BLaER1 treated with 17β-estradiol and CSF1 and Interleukin-3, amounts not matched to agents 10 nM and 100 nM (cell line): ENCODE measurements at regions not wholly inside any gene's neighbourhood (a gene's known extent, or its start where the extent isn't known, plus 50 kb on each side); places are given as distances from the start of the nearest gene placed in this dataset.

Experiments used
- H3K27ac ChIP-seq, 11 experiments: shearing (Covaris generic); formaldehyde crosslinking; 2 replicates each; pipeline ENCODE4 v1.8.1; 2022
- H3K27me3 ChIP-seq, 11 experiments: shearing (Covaris generic); formaldehyde crosslinking; 2 replicates each; pipeline ENCODE4 v1.8.1; 2022
- H3K36me3 ChIP-seq, 11 experiments: shearing (Covaris generic); formaldehyde crosslinking; 2 replicates each; pipeline ENCODE4 v1.8.1; 2022
- H3K4me1 ChIP-seq, 10 experiments: shearing (Covaris generic); formaldehyde crosslinking; 2 replicates each; pipeline ENCODE4 v1.8.1; 2022
- H3K4me2 ChIP-seq, 11 experiments: shearing (Covaris generic); formaldehyde crosslinking; 2 replicates each; pipeline ENCODE4 v1.8.1; 2022
- H3K4me3 ChIP-seq, 10 experiments: shearing (Covaris generic); formaldehyde crosslinking; 2 replicates each; pipeline ENCODE4 v1.8.1; 2022
- H3K9ac ChIP-seq, 11 experiments: shearing (Covaris generic); formaldehyde crosslinking; 2 replicates each; pipeline ENCODE4 v1.8.1; 2022
- H3K9me3 ChIP-seq, 11 experiments: shearing (Covaris generic); formaldehyde crosslinking; replicated peaks in 1 of 11; 2 replicates each; pipeline ENCODE4 v1.8.1; 2022
- H4K20me1 ChIP-seq, 11 experiments: shearing (Covaris generic); formaldehyde crosslinking; 2 replicates each; pipeline ENCODE4 v1.8.1; 2022
- Cebpa-rat ChIP-seq, 11 experiments: shearing (Covaris generic); IDR thresholded peaks; 2 replicates each; pipeline ENCODE4 v1.8.1; 2022

DNA sequence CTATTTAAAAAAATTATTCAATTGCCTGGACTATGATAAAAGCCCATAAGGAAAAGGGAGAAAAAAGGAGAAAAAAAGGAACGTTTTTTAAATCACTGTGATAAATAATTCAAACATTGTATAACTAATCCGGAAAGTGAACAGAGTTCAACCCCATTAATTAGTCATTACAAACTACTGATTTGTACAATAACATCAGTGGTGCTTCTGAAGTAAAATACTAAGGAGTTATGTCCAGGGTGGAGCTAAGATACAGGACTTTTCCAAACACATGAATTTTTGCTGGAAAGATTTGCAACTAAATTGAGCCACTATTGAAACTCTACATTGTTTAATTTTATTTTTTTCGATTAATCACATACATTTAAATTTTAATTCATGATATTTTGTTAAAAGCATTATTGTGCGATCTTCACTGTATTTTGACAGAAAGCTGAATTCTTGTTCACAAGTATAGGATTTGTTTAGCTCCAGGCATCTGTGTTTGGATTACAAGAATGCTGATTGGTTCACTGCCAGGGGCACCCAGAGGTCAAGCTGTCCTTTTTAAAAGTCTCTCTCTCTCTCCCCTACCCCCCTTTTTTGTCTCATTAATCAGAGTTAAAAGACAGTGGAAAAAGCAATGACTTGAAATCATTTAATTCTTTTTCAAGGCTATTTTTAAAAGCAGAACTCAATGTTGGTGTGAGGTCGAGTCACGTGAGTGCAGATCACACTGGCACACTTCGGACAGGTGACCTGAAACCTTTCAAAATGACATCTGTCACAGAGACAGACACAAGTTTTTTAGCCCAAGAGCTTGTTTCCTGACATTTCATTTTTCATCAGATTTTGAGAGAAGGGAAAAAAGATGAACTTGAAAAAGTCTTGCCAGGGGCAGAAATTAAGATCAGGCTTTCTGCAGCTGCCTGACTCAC lies 387.3 kb downstream of the NR2F1-AS1 start:
- no peak for TF ChIP-seq Cebpa-rat (IDR thresholded peaks at IDR 0.05)
- Histone ChIP-seq H3K4me2 (peak overlapping the region in 8 of 11 experiments; percentile 36 to 84 (median 78); a peak in 15 of 22 replicates), H3K36me3 (no peaks in the 10 kb centered on the region), H3K4me1 (peaks cover 35 to 56% (median 50%) of the 10 kb centered on the region in 10 experiments), H3K27ac (no peak overlapping the region), H3K9ac (no peak overlapping the region), H3K27me3 (peaks cover 0 to 25% (median 0%) of the 10 kb centered on the region in 11 experiments; a peak in 7 of 22 replicates), H3K4me3 (no peak overlapping the region), H4K20me1 (no peaks in the 10 kb centered on the region), H3K9me3 (peaks cover 0 to 27% (median 12%) of the 10 kb centered on the region in 11 experiments; a peak in 15 of 22 replicates)

DNA sequence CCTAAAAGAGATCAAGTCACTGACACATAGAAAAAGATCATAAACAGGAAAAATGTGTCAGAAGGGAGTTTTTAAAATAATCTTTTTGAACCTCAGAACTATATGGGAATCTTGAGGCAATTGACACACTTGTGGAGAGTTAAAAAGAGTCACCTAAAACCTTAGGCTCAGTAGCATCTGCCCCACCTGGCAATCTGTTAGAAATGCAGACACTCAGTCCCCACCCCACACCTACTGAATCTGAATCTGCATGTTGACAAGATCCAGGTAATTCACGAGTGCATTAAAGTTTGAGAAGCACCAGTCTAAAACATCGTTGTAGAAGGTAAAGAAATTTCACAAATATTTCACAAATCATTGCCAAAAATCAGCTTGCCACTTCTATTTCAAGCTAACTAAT lies 388.3 kb downstream of the NR2F1-AS1 start:
- peak overlapping the region in 1 of 11 experiments; percentile 6; a peak in 1 of 22 replicates for H3K9ac ChIP-seq
- peaks cover 0 to 20% (median 12%) of the 10 kb centered on the region in 11 experiments; a peak in 15 of 22 replicates for H3K9me3 ChIP-seq
- H3K4me2 ChIP-seq: peak overlapping the region; percentile 52 to 84 (median 77); a peak in 21 of 22 replicates
- no peak for TF ChIP-seq Cebpa-rat (IDR thresholded peaks at IDR 0.05)
- peaks cover 35 to 56% (median 50%) of the 10 kb centered on the region in 10 experiments for H3K4me1 ChIP-seq
- H3K4me3 ChIP-seq: no peak overlapping the region; a peak in 1 of 20 replicates
- H4K20me1 ChIP-seq: no peaks in the 10 kb centered on the region
- peak overlapping the region in 3 of 11 experiments; percentile 11 to 46 (median 41); a peak in 3 of 22 replicates for H3K27ac ChIP-seq
- peaks cover 0 to 25% (median 0%) of the 10 kb centered on the region in 11 experiments; a peak in 7 of 22 replicates for H3K27me3 ChIP-seq
- H3K36me3 ChIP-seq: no peaks in the 10 kb centered on the region

DNA sequence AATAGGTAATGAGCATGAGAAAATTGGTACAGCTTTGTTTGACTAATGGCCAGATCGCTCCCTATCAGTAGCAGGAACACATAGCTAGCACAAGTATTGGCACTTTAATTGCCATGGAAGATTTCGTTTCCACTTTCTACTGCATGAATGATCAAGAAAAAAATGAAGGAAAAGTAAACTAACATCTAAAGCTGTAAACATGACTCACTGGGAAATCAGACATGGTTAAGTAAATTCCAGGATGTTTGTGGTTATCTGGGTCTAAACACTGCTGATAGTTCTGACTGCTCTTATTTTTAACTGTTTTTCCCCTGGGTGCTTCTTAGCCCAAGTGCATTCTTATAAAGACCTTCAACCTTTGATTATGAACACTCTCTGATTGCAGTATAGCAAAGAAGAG lies 388.9 kb downstream of the NR2F1-AS1 start:
- Histone ChIP-seq H3K9ac (0 out of 22 replicates have a peak overlapping the region, but pooled peaks of 1 of the 11 experiments have one; percentile 6), H3K9me3 (peaks cover 0 to 15% (median 8%) of the 10 kb centered on the region in 11 experiments; a peak in 15 of 22 replicates), H3K4me1 (peaks cover 35 to 56% (median 50%) of the 10 kb centered on the region in 10 experiments), H4K20me1 (no peaks in the 10 kb centered on the region), H3K27ac (peak overlapping the region in 3 of 11 experiments; percentile 11 to 46 (median 41); a peak in 2 of 22 replicates), H3K36me3 (no peaks in the 10 kb centered on the region), H3K4me3 (no peak overlapping the region), H3K4me2 (peak overlapping the region; percentile 52 to 84 (median 77)), H3K27me3 (peaks cover 0 to 25% (median 0%) of the 10 kb centered on the region in 11 experiments; a peak in 7 of 22 replicates)
- no peak for TF ChIP-seq Cebpa-rat (IDR thresholded peaks at IDR 0.05)

DNA sequence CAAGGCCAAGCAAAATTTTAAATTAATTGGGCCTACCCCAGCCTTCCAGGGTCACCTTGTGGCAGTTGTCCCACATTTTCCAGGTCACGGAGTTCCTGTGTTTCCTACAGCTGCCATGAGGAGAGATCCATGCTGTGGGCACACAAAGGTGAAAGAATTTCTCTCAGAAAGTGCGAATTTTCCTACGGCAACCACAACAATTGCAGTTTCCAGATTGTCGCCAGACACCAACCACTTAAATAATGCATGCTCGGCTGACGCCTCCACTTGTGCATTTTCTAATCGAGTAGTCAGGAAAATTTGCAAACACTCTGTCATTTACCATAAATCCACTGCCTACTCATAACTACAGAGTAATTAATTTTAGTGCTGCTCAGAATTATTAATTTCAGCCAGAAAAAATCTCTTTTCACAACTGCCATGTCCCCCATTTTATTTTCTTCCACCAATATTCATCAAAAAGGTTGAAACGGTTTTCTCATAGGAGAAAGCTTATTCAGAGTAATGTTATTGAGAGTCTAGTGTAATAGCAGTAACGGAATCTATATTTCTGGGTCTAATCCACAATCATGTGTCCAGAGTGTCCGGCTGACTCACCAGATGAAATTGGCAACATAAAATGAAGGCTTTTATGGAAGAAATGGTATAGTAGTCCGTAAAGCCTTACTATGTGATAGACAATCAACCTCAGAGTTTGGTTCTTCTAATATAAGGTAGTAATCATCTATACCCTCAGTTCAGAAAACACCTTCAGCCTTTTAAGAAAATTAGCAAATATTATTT lies 389.8 kb downstream of the NR2F1-AS1 start:
- Histone ChIP-seq H3K4me2 (peak overlapping the region; percentile 52 to 84 (median 77)), H3K4me3 (no peak overlapping the region), H3K27me3 (peaks cover 0 to 25% (median 0%) of the 10 kb centered on the region in 11 experiments; a peak in 7 of 22 replicates), H3K9ac (no peak overlapping the region), H3K27ac (no peak overlapping the region; a peak in 1 of 22 replicates), H3K4me1 (peaks cover 35 to 56% (median 50%) of the 10 kb centered on the region in 10 experiments), H4K20me1 (no peaks in the 10 kb centered on the region), H3K36me3 (no peaks in the 10 kb centered on the region), H3K9me3 (peaks cover 0 to 12% (median 8%) of the 10 kb centered on the region in 11 experiments; a peak in 15 of 22 replicates)
- TF ChIP-seq Cebpa-rat (IDR thresholded peaks at IDR 0.05): no peak

DNA sequence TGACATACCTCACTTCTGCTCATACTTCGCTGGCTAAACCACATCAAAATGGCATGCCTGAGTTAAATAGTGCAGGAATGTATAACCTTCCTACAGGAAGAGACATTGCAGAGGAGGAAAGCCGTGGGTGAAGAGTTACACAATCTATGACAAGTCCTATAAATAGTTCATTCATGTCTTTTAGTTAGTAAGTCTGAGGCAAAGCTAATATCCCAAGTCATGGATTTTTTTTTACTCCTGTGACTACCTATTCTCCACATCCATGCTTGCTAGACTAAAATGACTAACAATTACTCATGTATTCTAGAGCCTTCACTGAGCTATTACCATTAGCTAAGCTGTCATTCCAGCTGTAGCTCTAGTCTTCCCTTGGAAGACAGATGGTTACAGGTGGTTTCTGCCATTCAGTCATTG lies 391.3 kb downstream of the NR2F1-AS1 start:
- Histone ChIP-seq H3K4me2 (peak overlapping the region; percentile 58 to 81 (median 77)), H3K4me3 (no peak overlapping the region; a peak in 1 of 20 replicates), H3K9ac (no peak overlapping the region), H3K9me3 (no peaks in the 10 kb centered on the region; a peak in 2 of 22 replicates), H3K27ac (no peak overlapping the region), H3K36me3 (no peaks in the 10 kb centered on the region), H3K4me1 (peaks cover 35 to 56% (median 50%) of the 10 kb centered on the region in 10 experiments), H4K20me1 (no peaks in the 10 kb centered on the region), H3K27me3 (peaks cover 0 to 25% (median 0%) of the 10 kb centered on the region in 11 experiments; a peak in 7 of 22 replicates)
- TF ChIP-seq Cebpa-rat (IDR thresholded peaks at IDR 0.05): no peak

DNA sequence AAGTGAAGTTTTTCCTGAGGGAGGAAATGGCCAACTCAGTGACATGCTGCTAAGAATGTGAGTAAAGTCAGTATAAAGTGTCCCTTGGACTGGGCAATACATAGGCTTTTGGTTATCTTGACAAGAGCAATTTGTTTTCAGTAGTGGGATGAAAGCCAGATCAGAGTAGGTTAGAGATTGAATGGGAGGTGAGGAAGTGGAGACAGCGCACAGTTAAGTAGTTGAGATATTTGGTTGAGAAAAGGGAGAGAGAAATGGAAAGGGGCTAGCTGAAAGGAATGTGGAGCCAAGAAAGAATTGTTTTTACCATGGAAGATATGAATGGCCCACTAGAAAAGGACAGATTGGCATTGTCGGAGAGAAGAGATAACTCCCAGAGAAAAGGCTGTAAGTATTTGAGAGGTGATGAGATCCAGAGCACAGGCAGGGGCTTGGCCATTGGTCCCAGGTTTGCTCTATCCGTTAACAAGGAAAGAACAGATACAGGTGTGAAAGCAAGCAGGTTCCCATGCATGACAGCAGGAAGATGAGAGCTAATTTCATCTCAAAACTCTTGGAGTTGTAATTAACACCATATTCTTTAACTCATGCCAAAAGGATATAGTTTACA lies 392.0 kb downstream of the NR2F1-AS1 start:
- no peak overlapping the region for H3K27ac ChIP-seq
- H3K4me2 ChIP-seq: peak overlapping the region in 10 of 11 experiments; percentile 58 to 81 (median 76); a peak in 16 of 22 replicates
- no peak overlapping the region for H3K4me3 ChIP-seq
- peaks cover 0 to 18% (median 0%) of the 10 kb centered on the region in 11 experiments; a peak in 7 of 22 replicates for H3K27me3 ChIP-seq
- H3K9me3 ChIP-seq: no peaks in the 10 kb centered on the region; a peak in 2 of 22 replicates
- no peaks in the 10 kb centered on the region for H3K36me3 ChIP-seq
- H3K4me1 ChIP-seq: peaks cover 35 to 53% (median 47%) of the 10 kb centered on the region in 10 experiments
- H3K9ac ChIP-seq: no peak overlapping the region
- H4K20me1 ChIP-seq: no peaks in the 10 kb centered on the region
- no peak for TF ChIP-seq Cebpa-rat (IDR thresholded peaks at IDR 0.05)

DNA sequence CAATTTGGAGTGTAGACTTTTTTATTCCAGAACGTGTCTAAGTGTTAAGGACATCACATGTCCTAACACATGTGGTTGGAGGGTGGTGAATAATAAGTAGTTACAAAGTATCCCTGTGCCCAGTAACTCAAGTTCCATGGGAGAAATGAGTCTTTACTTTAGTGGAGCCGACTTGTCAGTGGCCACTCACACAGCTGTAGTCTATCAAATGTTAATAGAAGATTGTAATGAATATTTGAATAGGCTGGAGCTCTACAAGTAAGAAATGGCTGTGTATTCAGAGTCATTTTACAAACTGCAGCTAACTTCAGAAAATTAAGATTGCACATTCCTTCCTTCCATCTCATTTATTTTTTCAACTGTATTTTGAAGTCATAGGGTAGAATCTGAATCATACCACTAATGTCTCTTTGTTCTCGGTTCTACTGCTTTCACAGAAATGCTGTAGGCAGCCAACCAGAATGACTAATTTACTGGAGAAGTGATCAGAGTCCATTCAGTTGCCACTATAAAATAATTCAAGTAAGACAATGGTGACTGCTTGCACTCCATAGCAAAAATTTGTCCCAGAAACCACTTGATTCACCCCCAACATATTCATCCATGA lies 394.8 kb downstream of the NR2F1-AS1 start:
- Histone ChIP-seq H3K9me3 (peaks cover 0 to 5% (median 0%) of the 10 kb centered on the region in 11 experiments; a peak in 3 of 22 replicates), H3K4me3 (no peak overlapping the region), H3K9ac (no peak overlapping the region), H3K4me1 (peaks cover 16 to 25% (median 21%) of the 10 kb centered on the region in 10 experiments), H4K20me1 (no peaks in the 10 kb centered on the region), H3K27me3 (peaks cover 0 to 10% (median 0%) of the 10 kb centered on the region in 11 experiments; a peak in 7 of 22 replicates), H3K36me3 (no peaks in the 10 kb centered on the region), H3K27ac (no peak overlapping the region), H3K4me2 (no peak overlapping the region)
- no peak for TF ChIP-seq Cebpa-rat (IDR thresholded peaks at IDR 0.05)

DNA sequence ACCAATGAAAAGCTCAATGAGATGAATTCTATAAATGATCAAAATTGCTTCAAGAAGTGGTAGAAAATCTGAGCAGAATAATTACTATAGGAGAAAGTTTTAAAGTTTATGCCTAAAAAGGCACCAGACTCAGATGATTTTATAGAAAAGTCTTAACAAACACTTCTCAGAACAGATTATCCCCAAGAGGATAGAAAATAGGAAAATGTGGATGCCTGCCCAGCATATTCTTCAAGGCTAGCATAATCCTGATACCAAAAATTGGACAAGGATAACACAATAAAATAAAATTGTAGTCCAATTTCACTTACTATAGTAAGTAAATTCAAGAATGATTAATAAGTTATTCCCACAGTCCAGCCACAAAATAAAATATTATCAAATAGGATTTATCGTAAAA lies 397.0 kb downstream of the NR2F1-AS1 start:
- Histone ChIP-seq H3K27ac (no peak overlapping the region), H3K27me3 (no peaks in the 10 kb centered on the region), H3K4me2 (no peak overlapping the region), H3K9ac (no peak overlapping the region), H4K20me1 (no peaks in the 10 kb centered on the region), H3K9me3 (peaks cover 0 to 8% (median 0%) of the 10 kb centered on the region in 11 experiments; a peak in 5 of 22 replicates), H3K4me3 (no peak overlapping the region), H3K4me1 (peaks cover 0 to 3% (median under 1%) of the 10 kb centered on the region in 10 experiments; a peak in 7 of 20 replicates), H3K36me3 (no peaks in the 10 kb centered on the region)
- TF ChIP-seq Cebpa-rat (IDR thresholded peaks at IDR 0.05): no peak
